ENCODE measurements at regions not wholly inside any gene's neighbourhood (a gene's known extent, or its start where the extent isn't known, plus 50 kb on each side); places are given as distances from the start of the nearest gene placed in this dataset.

DNA sequence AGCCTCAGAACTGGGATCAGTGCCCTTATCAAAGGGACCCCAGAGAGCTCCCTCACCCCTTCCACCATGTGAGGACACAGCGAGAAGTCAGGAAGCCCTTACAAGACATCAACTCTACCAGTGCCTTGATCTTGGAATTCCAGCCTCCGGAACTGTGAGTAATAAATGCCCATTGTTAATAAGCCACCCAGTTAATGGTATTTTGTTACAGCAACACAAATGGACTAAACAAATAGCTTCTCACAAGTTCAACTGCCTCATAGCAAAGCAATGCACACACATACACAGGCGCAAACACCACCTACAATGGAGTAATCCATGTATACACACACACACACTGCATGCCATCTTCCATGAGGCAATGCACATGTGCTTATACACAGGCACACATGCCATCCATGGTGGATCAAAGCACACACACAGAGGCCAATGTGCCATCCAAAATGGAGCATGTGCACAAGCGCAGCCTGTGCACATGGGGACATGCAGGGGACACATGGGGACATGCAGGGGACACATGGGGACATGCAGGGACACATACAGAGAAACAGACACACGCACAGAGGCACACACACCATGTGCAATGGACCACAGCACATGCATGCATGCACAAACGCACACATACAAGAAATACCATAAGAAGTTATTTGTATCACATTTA, 137.6 kb upstream of the TBL1X start:
- TF ChIP-seq, protein P1, sequence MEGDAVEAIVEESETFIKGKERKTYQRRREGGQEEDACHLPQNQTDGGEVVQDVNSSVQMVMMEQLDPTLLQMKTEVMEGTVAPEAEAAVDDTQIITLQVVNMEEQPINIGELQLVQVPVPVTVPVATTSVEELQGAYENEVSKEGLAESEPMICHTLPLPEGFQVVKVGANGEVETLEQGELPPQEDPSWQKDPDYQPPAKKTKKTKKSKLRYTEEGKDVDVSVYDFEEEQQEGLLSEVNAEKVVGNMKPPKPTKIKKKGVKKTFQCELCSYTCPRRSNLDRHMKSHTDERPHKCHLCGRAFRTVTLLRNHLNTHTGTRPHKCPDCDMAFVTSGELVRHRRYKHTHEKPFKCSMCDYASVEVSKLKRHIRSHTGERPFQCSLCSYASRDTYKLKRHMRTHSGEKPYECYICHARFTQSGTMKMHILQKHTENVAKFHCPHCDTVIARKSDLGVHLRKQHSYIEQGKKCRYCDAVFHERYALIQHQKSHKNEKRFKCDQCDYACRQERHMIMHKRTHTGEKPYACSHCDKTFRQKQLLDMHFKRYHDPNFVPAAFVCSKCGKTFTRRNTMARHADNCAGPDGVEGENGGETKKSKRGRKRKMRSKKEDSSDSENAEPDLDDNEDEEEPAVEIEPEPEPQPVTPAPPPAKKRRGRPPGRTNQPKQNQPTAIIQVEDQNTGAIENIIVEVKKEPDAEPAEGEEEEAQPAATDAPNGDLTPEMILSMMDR (IDR thresholded peaks at IDR 0.05; ENCODE audit: low read depth, low read length): no peak
- H3K4me3 ChIP-seq (ENCODE audit: low read depth, low read length): no peak overlapping the region
- in situ Hi-C loops (cut with HindIII; ENCODE audit: low sequenced_read_pairs): no loop called here
- no peak for DNase-seq (ENCODE audit: low read depth, low spot score)

DNA sequence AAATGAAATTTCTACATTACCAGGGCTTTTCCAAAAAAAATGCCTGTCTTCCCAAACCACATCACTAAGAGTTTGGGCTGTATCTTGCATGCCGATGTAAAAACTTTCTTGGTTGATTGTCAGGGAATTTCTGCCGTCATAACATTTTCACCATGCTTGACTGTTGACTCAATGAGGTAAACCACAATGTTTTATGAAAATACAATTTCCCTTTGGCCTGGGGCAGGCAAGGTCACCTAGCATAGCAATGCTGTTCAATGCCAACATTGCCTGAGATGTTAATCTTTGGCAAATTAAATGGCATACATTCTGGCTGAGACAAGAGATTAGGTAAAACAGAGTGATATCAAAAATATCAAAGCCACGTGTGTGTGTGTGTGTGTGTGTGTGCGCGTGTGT, 137.1 kb upstream of the TBL1X start:
- TF ChIP-seq, protein P1 (IDR thresholded peaks at IDR 0.05; ENCODE audit: low read depth, low read length): no peak
- no peak overlapping the region for H3K4me3 ChIP-seq (ENCODE audit: low read depth, low read length)
- DNase-seq (ENCODE audit: low read depth, low spot score): peak; percentile 78
- in situ Hi-C loops (cut with HindIII; ENCODE audit: low sequenced_read_pairs): no loop called here

DNA sequence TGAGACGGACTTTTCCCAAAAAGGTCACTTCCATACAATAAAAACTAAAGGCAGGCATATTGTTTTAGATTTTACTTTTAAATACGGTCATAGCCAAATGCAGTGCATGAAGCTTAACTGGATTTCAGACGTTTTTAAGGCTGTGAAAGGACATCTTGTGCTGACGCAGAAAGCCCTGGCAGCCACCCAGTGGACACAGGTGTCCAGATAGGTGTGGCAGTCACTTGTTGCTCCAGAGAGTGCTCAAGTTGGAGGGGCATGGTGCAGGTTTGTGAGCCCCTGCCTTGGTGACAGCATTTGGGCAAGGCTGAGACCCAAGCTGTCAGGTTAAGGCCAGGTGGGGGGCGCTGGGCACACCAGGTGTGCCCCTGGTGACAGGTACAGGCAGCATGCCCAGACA, 135.8 kb upstream of the TBL1X start:
- in situ Hi-C loops (cut with HindIII; ENCODE audit: low sequenced_read_pairs): no loop called here
- TF ChIP-seq, protein P1 (IDR thresholded peaks at IDR 0.05; ENCODE audit: low read depth, low read length): no peak
- no peak overlapping the region for H3K4me3 ChIP-seq (ENCODE audit: low read depth, low read length)
- DNase-seq (ENCODE audit: low read depth, low spot score): no peak

DNA sequence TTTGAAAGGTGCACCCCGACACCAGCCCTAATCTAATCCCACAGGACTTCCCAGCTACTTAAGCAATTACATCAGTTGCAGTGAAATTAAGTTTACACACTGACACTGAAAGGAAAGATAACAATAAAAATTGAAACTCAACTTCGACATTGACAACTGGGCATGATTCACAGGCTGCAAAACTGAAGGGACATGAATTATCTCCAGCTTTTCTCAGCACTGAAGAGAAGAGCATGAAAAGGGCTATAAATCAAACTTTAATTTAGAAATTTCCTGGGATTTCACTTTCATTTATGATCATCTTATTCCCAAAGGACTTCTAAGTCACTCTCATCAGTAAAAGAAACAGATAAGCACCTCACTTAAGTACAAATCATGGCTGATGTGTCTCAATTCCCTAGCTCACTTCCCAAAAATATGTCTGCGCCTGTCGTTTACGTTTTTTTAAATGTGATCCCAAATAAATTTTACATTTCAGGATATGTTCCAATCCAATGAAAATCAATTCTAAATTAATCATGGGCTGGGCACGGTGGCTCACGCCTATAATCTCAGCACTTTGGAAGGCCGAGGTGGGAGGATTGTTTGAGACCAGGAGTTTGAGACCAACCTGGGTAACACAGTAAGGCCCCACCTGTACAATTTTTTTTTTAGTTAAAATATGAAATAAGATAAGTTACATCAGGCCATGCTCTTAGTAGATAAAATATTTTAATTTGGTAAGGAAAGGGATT, 134.4 kb upstream of the TBL1X start:
- TF ChIP-seq, protein P1 (IDR thresholded peaks at IDR 0.05; ENCODE audit: low read depth, low read length): no peak
- H3K4me3 ChIP-seq (ENCODE audit: low read depth, low read length): no peak overlapping the region
- no peak for DNase-seq (ENCODE audit: low read depth, low spot score)
- in situ Hi-C loops (cut with HindIII; ENCODE audit: low sequenced_read_pairs): no loop called here

DNA sequence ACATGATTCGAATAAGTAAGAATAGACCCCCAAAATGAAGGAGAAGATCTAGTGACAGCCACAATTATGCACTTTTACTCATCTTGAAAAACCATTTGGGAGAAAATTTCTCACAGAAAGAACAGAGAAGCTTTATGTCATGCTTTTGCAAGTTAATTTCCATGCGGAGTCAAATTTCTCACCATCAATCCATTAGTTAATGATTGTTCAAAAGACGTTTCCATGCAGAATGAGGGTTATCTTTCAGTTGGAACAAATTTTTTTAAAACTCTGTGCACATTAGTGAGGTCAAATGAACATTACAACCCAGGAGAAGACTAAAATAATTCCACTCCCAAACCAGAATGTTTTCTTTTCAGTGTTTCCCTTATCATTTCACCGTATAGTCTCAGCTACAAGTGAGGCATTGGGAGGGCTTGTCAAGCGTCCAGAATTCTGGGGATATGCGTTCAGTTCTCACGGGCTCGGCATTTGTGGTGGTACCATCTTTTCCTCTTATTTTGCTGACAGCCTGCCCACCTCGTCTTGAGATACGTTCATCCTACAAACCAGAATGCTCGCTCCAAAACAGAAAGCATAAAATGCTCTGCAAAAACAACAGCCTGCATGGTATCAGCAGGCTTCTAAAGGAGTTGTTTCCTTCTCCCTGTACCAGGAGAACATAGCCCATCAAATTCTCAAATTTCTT, 130.8 kb upstream of the TBL1X start:
- TF ChIP-seq, protein P1 (IDR thresholded peaks at IDR 0.05; ENCODE audit: low read depth, low read length): no peak
- in situ Hi-C loops (cut with HindIII; ENCODE audit: low sequenced_read_pairs): no loop called here
- no peak for DNase-seq (ENCODE audit: low read depth, low spot score)
- H3K4me3 ChIP-seq (ENCODE audit: low read depth, low read length): no peak overlapping the region

DNA sequence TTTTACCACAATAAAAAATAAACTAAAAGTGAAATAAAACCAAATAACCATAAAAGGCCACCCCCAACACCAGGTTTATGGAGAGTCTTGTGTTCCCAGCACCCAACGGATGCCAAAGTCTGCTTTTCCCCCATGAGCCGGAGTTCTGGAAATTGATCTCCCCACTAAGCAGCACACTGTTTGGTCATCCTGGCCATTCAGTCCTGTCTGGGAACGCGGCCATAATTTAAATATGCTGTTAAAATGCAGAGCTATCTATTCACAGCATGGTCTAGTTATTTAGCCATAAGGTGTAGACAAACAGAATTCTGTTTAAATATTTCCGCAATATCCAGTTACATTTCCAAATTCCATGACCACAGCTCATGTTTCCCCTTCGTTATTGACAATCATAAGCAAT, 129.6 kb upstream of the TBL1X start:
- TF ChIP-seq, protein P1 (IDR thresholded peaks at IDR 0.05; ENCODE audit: low read depth, low read length): no peak
- no peak for DNase-seq (ENCODE audit: low read depth, low spot score)
- no peak overlapping the region for H3K4me3 ChIP-seq (ENCODE audit: low read depth, low read length)
- in situ Hi-C loops (cut with HindIII; ENCODE audit: low sequenced_read_pairs): no loop called here

Data from astrocyte of the spinal cord (primary cell).